BLaER1 (cell line): ENCODE measurements at regions not wholly inside any gene's neighbourhood (a gene's known extent, or its start where the extent isn't known, plus 50 kb on each side); places are given as distances from the start of the nearest gene placed in this dataset.

Source experiments
- H3K27ac ChIP-seq: shearing (Covaris generic); formaldehyde crosslinking; 2 replicates; pipeline ENCODE4 v1.8.1; 2022
- H3K27me3 ChIP-seq: shearing (Covaris generic); formaldehyde crosslinking; 2 replicates; pipeline ENCODE4 v1.8.1; 2022
- H3K36me3 ChIP-seq: shearing (Covaris generic); formaldehyde crosslinking; 2 replicates; pipeline ENCODE4 v1.8.1; 2022
- H3K4me1 ChIP-seq: shearing (Covaris generic); formaldehyde crosslinking; 2 replicates; pipeline ENCODE4 v1.8.1; 2022
- H3K4me2 ChIP-seq: shearing (Covaris generic); formaldehyde crosslinking; 2 replicates; pipeline ENCODE4 v1.8.1; 2022
- H3K4me3 ChIP-seq: shearing (Covaris generic); formaldehyde crosslinking; 2 replicates; pipeline ENCODE4 v1.8.1; 2022
- H3K9ac ChIP-seq: shearing (Covaris generic); formaldehyde crosslinking; 2 replicates; pipeline ENCODE4 v1.8.1; 2022
- H3K9me3 ChIP-seq: shearing (Covaris generic); formaldehyde crosslinking; 2 replicates; pipeline ENCODE4 v1.8.1; 2022
- H4K20me1 ChIP-seq: shearing (Covaris generic); formaldehyde crosslinking; 2 replicates; pipeline ENCODE4 v1.8.1; 2022
- Cebpa-rat ChIP-seq: shearing (Covaris generic); IDR thresholded peaks from 2 replicates; pipeline ENCODE4 v1.8.1; 2022

DNA sequence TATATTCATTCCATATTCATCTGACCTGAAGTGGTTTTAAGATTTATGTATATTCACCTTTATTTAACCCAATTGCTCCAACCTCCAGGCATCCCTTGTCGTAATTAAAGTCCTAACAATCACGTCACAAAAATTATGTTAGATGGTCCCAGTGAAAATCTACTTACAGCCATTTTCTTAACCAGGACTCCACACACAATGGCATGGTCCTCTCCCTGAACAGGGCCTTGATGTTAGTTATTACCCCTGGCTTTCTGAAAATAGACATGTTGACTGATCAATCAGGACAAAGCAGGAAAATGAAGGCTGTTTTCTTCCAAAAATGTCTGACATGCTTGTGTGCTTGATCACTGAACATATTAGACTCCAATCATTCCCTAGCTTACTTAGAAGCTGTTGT lies 542.7 kb upstream of the SLITRK5 start:
- H4K20me1 ChIP-seq = no peaks in the 10 kb centered on the region
- no peak overlapping the region for H3K4me2 ChIP-seq
- no peak overlapping the region for H3K27ac ChIP-seq
- H3K36me3 ChIP-seq = no peaks in the 10 kb centered on the region
- H3K4me1 ChIP-seq = peaks cover 14% of the 10 kb centered on the region
- no peak overlapping the region for H3K9ac ChIP-seq
- TF ChIP-seq Cebpa-rat = no peak
- peaks cover 4% of the 10 kb centered on the region; the same call in 1 of the 2 replicates for H3K9me3 ChIP-seq
- H3K27me3 ChIP-seq = no peaks in the 10 kb centered on the region
- no peak overlapping the region for H3K4me3 ChIP-seq

DNA sequence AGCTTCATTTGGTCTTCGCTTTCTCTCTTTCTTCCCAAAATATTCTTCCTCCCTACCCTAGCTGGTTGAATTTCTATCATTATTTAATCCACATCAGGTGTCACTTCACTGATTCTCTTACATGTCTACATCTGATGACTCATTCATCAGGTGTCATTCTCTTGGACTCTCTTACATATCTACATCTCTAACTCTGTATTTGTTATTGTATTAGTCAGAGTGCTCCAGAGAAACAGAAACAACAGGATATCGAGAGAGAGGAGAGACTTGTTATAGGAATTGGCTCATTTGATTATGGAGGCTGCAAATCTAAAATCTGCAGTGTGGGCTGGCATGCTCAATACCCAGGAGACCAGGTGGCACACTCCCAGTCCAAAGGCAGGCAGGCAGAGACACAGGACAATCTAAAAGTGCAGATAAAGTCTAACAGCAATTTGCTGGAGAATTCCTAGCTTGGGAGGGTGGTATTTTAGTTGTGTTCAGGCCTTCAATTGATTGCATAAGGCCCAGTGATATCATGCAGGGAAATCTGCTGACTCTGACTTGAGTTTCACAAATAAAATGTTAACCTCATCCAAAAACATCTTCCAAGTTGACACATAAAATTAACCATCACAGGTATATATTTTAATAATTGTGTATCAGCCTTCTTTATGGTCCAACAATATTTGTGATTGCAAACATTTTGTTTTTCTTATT lies 541.4 kb upstream of the SLITRK5 start:
- H3K4me3 ChIP-seq = no peak overlapping the region
- H3K27ac ChIP-seq = no peak overlapping the region
- TF ChIP-seq Cebpa-rat = no peak
- H3K9ac ChIP-seq = no peak overlapping the region
- no peaks in the 10 kb centered on the region for H3K36me3 ChIP-seq
- no peak overlapping the region for H3K4me2 ChIP-seq
- H3K9me3 ChIP-seq = peaks cover 4% of the 10 kb centered on the region; the same call in 1 of the 2 replicates
- no peaks in the 10 kb centered on the region for H3K27me3 ChIP-seq
- peaks cover 1% of the 10 kb centered on the region for H3K4me1 ChIP-seq
- no peaks in the 10 kb centered on the region for H4K20me1 ChIP-seq

DNA sequence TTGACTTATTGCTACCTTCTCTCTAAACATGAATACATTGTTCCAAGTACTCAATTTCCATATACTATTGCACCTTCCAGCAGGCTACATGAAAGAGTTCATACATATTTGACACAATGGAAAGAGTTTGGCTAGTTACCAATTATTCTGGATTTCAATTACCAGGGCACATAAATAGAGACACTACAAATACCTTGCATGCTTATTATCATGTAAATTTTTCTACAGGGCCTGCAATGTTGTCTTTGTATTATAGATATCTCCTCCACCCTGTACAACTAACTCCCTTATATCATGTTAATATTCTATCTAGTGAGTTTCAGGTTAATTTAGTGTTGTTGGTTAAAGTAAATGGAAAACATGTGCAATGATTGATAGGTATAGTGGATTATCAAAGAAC lies 540.7 kb upstream of the SLITRK5 start:
- H3K4me1 ChIP-seq = no peaks in the 10 kb centered on the region
- H4K20me1 ChIP-seq = no peaks in the 10 kb centered on the region
- H3K9me3 ChIP-seq = peaks cover 4% of the 10 kb centered on the region; the same call in 1 of the 2 replicates
- no peaks in the 10 kb centered on the region for H3K27me3 ChIP-seq
- H3K4me3 ChIP-seq = no peak overlapping the region
- TF ChIP-seq Cebpa-rat = no peak
- no peak overlapping the region for H3K4me2 ChIP-seq
- no peak overlapping the region for H3K27ac ChIP-seq
- H3K36me3 ChIP-seq = no peaks in the 10 kb centered on the region
- H3K9ac ChIP-seq = no peak overlapping the region

GRCh38 chr13:87131611-87132010 lies 539.6 kb upstream of the SLITRK5 start:
- H3K9ac ChIP-seq = no peak overlapping the region
- no peaks in the 10 kb centered on the region for H4K20me1 ChIP-seq
- TF ChIP-seq Cebpa-rat = no peak
- no peak overlapping the region for H3K27ac ChIP-seq
- no peaks in the 10 kb centered on the region for H3K36me3 ChIP-seq
- peaks cover 4% of the 10 kb centered on the region; the same call in 1 of the 2 replicates for H3K9me3 ChIP-seq
- H3K27me3 ChIP-seq = no peaks in the 10 kb centered on the region
- H3K4me3 ChIP-seq = no peak overlapping the region
- no peaks in the 10 kb centered on the region for H3K4me1 ChIP-seq
- H3K4me2 ChIP-seq = no peak overlapping the region

DNA sequence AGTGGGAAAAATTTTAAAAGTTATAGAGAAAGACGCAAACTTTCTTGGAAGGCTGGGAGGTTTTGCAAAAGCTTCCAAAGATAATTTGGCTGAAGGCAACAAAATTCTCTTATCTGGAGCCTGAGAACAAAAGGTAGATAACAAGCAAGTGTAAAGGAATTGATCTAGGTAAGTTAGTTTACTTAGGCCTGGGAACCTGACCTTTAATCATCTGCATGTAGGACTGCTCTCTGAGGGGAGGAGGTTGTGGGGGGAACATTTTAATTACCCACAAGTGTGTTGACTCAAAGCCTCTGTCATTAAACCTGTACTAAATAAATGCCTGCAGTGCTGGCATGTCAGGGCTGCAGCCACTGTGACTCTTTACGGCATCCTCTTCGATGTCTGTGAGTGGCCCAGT lies 532.3 kb upstream of the SLITRK5 start:
- H3K4me3 ChIP-seq = no peak overlapping the region
- H3K4me2 ChIP-seq = no peak overlapping the region
- H4K20me1 ChIP-seq = no peaks in the 10 kb centered on the region
- H3K36me3 ChIP-seq = no peaks in the 10 kb centered on the region
- no peak overlapping the region for H3K9ac ChIP-seq
- no peaks in the 10 kb centered on the region for H3K27me3 ChIP-seq
- no peaks in the 10 kb centered on the region for H3K9me3 ChIP-seq
- H3K27ac ChIP-seq = no peak overlapping the region
- no peaks in the 10 kb centered on the region for H3K4me1 ChIP-seq
- no peak for TF ChIP-seq Cebpa-rat

GRCh38 chr13:87147076-87147475 lies 524.1 kb upstream of the SLITRK5 start:
- no peaks in the 10 kb centered on the region for H4K20me1 ChIP-seq
- no peak overlapping the region for H3K9ac ChIP-seq
- H3K4me2 ChIP-seq = no peak overlapping the region
- no peak overlapping the region for H3K27ac ChIP-seq
- no peaks in the 10 kb centered on the region for H3K36me3 ChIP-seq
- TF ChIP-seq Cebpa-rat = no peak
- no peaks in the 10 kb centered on the region for H3K4me1 ChIP-seq
- H3K27me3 ChIP-seq = no peaks in the 10 kb centered on the region
- no peaks in the 10 kb centered on the region for H3K9me3 ChIP-seq
- H3K4me3 ChIP-seq = no peak overlapping the region

DNA sequence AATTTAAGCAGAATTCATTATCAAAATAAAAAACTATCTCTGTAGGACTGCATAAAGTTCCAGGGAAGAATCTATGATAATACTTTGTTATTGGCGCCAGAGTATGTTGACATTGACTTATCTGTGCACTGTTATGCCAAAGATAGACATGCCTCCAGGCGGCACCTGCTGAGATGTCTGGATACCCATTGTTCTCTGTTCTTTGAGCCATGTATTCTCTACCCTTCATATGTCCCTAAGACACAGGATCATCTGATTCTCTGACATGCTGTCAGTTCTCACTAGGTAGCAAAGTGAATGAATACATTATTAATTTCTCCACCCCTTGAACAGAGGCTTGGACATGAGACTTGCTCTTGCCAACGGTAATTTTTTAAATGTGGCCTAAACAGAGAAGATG lies 517.8 kb upstream of the SLITRK5 start:
- H3K36me3 ChIP-seq = no peaks in the 10 kb centered on the region
- H3K4me1 ChIP-seq = no peaks in the 10 kb centered on the region
- H3K27me3 ChIP-seq = no peaks in the 10 kb centered on the region
- H4K20me1 ChIP-seq = no peaks in the 10 kb centered on the region
- H3K9me3 ChIP-seq = peaks cover 6% of the 10 kb centered on the region
- no peak overlapping the region for H3K4me3 ChIP-seq
- no peak overlapping the region for H3K9ac ChIP-seq
- no peak for TF ChIP-seq Cebpa-rat
- H3K27ac ChIP-seq = no peak overlapping the region
- H3K4me2 ChIP-seq = no peak overlapping the region

GRCh38 chr13:87166348-87166747 lies 504.8 kb upstream of the SLITRK5 start:
- 0 out of 2 replicates have a peak, but pooled peaks cover 6% of the 10 kb centered on the region for H3K9me3 ChIP-seq
- no peaks in the 10 kb centered on the region for H3K4me1 ChIP-seq
- H3K27me3 ChIP-seq = no peaks in the 10 kb centered on the region
- no peak overlapping the region for H3K4me3 ChIP-seq
- no peaks in the 10 kb centered on the region for H3K36me3 ChIP-seq
- no peak overlapping the region for H3K9ac ChIP-seq
- H3K4me2 ChIP-seq = no peak overlapping the region
- H3K27ac ChIP-seq = no peak overlapping the region
- no peak for TF ChIP-seq Cebpa-rat
- no peaks in the 10 kb centered on the region for H4K20me1 ChIP-seq

- no peaks in the 10 kb centered on the region for H3K27me3 ChIP-seq
- no peak overlapping the region for H3K27ac ChIP-seq
- no peaks in the 10 kb centered on the region for H3K9me3 ChIP-seq
- no peaks in the 10 kb centered on the region for H3K4me1 ChIP-seq
- no peaks in the 10 kb centered on the region for H3K36me3 ChIP-seq
- no peak for TF ChIP-seq Cebpa-rat
- H3K4me3 ChIP-seq = no peak overlapping the region
- H3K9ac ChIP-seq = no peak overlapping the region
- no peaks in the 10 kb centered on the region for H4K20me1 ChIP-seq
- H3K4me2 ChIP-seq = no peak overlapping the region
Measured at GRCh38 chr13:87168390-87168789, 502.8 kb upstream of the SLITRK5 start.

GRCh38 chr13:87169337-87169736 lies 501.8 kb upstream of the SLITRK5 start:
- H3K4me2 ChIP-seq = no peak overlapping the region
- H3K36me3 ChIP-seq = no peaks in the 10 kb centered on the region
- no peak overlapping the region for H3K9ac ChIP-seq
- H3K9me3 ChIP-seq = no peaks in the 10 kb centered on the region
- no peak overlapping the region for H3K4me3 ChIP-seq
- no peaks in the 10 kb centered on the region for H4K20me1 ChIP-seq
- H3K4me1 ChIP-seq = no peaks in the 10 kb centered on the region
- H3K27ac ChIP-seq = no peak overlapping the region
- TF ChIP-seq Cebpa-rat = no peak
- H3K27me3 ChIP-seq = no peaks in the 10 kb centered on the region
